Neural progenitor cell (in vitro differentiated cells): ENCODE measurements at regions not wholly inside any gene's neighbourhood (a gene's known extent, or its start where the extent isn't known, plus 50 kb on each side); places are given as distances from the start of the nearest gene placed in this dataset.

ENCODE experiments used
- DNase-seq: peaks from one replicate; pipeline ENCODE4 v3.0.0-alpha.2; 2016; ENCODE audit warnings: low spot score
- H2AFZ ChIP-seq: fragments of 200-600 bp; sonication (generic); replicated peaks from 2 replicates; pipeline ENCODE4 v1.6.1; 2016; ENCODE audit warnings: antibody characterized with exemption
- H3F3A ChIP-seq: fragments of 200-600 bp; sonication (generic); 2 replicates; pipeline ENCODE4 v1.6.1; 2016; ENCODE audit warnings: antibody characterized with exemption, low read depth
- H3K27ac ChIP-seq: fragments of 200-600 bp; sonication (generic); 2 replicates; pipeline ENCODE4 v1.5.1; 2016; ENCODE audit warnings: mild to moderate bottlenecking
- H3K27me3 ChIP-seq: fragments of 200-600 bp; sonication (generic); 2 replicates; pipeline ENCODE4 v1.6.1; 2016; ENCODE audit warnings: mild to moderate bottlenecking, moderate library complexity
- H3K36me3 ChIP-seq: fragments of 200-600 bp; sonication (generic); 2 replicates; pipeline ENCODE4 v1.5.1; 2016
- H3K4me1 ChIP-seq: fragments of 200-600 bp; sonication (generic); 2 replicates; pipeline ENCODE4 v1.6.1; 2016; ENCODE audit warnings: mixed run types
- H3K4me2 ChIP-seq: fragments of 200-600 bp; sonication (generic); 2 replicates; pipeline ENCODE4 v1.6.1; 2016
- H3K4me3 ChIP-seq: fragments of 200-600 bp; sonication (generic); 2 replicates; pipeline ENCODE4 v1.5.1; 2016
- H3K79me2 ChIP-seq: fragments of 200-600 bp; sonication (generic); 2 replicates; pipeline ENCODE4 v1.6.1; 2016; ENCODE audit warnings: low read depth
- H3K9ac ChIP-seq: fragments of 200-600 bp; sonication (generic); 2 replicates; pipeline ENCODE4 v1.6.1; 2016
- H3K9me3 ChIP-seq: fragments of 200-600 bp; sonication (generic); 2 replicates; pipeline ENCODE4 v1.5.1; 2016; ENCODE audit warnings: low read depth
- H4K20me1 ChIP-seq: fragments of 200-600 bp; sonication (generic); 2 replicates; pipeline ENCODE4 v1.6.1; 2016; ENCODE audit warnings: low read depth
- H3K27ac Mint-ChIP-seq: 3 replicates; pipeline ENCODE4 v1.8.0; 2021; ENCODE audit warnings: mixed read lengths
- H3K27me3 Mint-ChIP-seq: 2 replicates; pipeline ENCODE4 v1.8.0; 2022; ENCODE audit warnings: low read depth, mild to moderate bottlenecking, inconsistent platforms, moderate library complexity, mixed read lengths; ENCODE audit not compliant: insufficient read depth
- H3K36me3 Mint-ChIP-seq: 3 replicates; pipeline ENCODE4 v1.8.0; 2021; ENCODE audit warnings: mixed read lengths
- H3K4me1 Mint-ChIP-seq: 3 replicates; pipeline ENCODE4 v1.8.0; 2021; ENCODE audit warnings: mixed read lengths
- H3K4me3 Mint-ChIP-seq: 3 replicates; pipeline ENCODE4 v1.8.0; 2021; ENCODE audit warnings: mild to moderate bottlenecking, moderate library complexity, mixed read lengths
- H3K9me3 Mint-ChIP-seq: 3 replicates; pipeline ENCODE4 v1.8.0; 2020; ENCODE audit warnings: mixed read lengths
- CTCF ChIP-seq: fragments of 200-600 bp; sonication (generic); IDR thresholded peaks from 2 replicates; pipeline ENCODE4 v1.5.1; 2017; ENCODE audit warnings: antibody characterized with exemption, mild to moderate bottlenecking
- EZH2 ChIP-seq: fragments of 200-600 bp; sonication (generic); IDR thresholded peaks from 2 replicates; pipeline ENCODE4 v1.6.1; 2017; ENCODE audit warnings: antibody characterized with exemption, mild to moderate bottlenecking, moderate library complexity
- EZH2phosphoT487 ChIP-seq: fragments of 200-600 bp; sonication (generic); IDR thresholded peaks from 2 replicates; pipeline ENCODE4 v1.6.1; 2017; ENCODE audit warnings: antibody characterized with exemption

DNA sequence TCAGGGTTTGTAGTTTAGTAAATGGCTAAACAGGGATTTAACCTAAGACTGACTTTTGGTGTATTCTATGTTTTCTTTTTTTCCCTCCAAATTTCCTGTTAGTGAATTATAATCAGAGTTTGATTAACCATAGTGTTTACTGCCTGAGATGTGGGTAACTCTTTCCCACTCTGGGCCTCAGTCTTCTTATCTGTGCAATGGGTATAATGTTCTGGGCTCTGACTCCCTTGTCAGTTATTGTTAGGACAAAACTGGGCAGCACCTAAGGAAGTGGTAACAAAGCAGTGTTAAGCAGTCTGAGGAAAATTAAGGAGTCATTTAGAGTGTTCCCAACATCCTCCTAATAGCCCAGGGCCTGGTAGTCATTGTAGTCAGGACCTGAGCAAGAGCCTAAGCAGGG, 206.4 kb upstream of the N4BP1 start:
- no peaks in the 10 kb centered on the region for H3K36me3 Mint-ChIP-seq
- Histone ChIP-seq H3K9me3 (no peaks in the 10 kb centered on the region), H3K4me3 (no peak overlapping the region), H3K9ac (no peak overlapping the region), H3K79me2 (no peaks in the 10 kb centered on the region), H3F3A (peaks cover 10% of the 10 kb centered on the region), H4K20me1 (peaks cover 4% of the 10 kb centered on the region), H3K4me2 (no peak overlapping the region), H3K4me1 (peaks cover 9% of the 10 kb centered on the region), H2AFZ (no peak overlapping the region), H3K27ac (no peak overlapping the region), H3K27me3 (peaks cover 22% of the 10 kb centered on the region), H3K36me3 (no peaks in the 10 kb centered on the region)
- peaks cover 20% of the 10 kb centered on the region for H3K27me3 Mint-ChIP-seq
- peaks cover 9% of the 10 kb centered on the region for H3K4me1 Mint-ChIP-seq
- TF ChIP-seq CTCF (no peak), EZH2 (no peak), EZH2phosphoT487 (no peak)
- H3K4me3 Mint-ChIP-seq: no peak overlapping the region
- DNase-seq: no peak
- H3K27ac Mint-ChIP-seq: no peak overlapping the region
- peaks cover 4% of the 10 kb centered on the region for H3K9me3 Mint-ChIP-seq

DNA sequence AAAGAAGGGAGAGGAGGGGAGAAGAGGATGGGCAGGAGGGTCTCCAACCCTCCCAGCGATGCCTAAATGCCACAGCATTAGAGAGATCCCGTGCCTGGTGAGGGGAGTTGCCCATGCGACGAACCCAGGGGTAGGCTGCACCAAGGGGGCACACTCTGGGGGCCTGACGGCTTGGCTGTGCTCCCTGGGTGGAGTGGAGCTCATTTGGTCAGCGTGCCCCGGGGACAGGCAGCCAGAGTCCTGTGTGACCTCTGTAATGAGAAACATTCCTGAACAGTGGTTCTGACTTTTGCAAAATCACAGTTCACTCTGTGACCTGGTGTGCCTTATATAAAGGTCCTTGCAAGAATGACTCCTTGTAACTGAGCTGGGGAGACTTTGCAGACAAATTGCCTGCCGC, 205.0 kb upstream of the N4BP1 start:
- no peak overlapping the region for H3K9ac ChIP-seq
- Mint-ChIP-seq H3K36me3 (no peaks in the 10 kb centered on the region), H3K27ac (no peak overlapping the region), H3K27me3 (peaks cover 26% of the 10 kb centered on the region), H3K4me1 (peaks cover 11% of the 10 kb centered on the region), H3K9me3 (peaks cover 6% of the 10 kb centered on the region), H3K4me3 (no peak overlapping the region)
- TF ChIP-seq EZH2: no peak
- peaks cover 4% of the 10 kb centered on the region for H4K20me1 ChIP-seq
- no peaks in the 10 kb centered on the region for H3K36me3 ChIP-seq
- H3K4me2 ChIP-seq: no peak overlapping the region
- no peaks in the 10 kb centered on the region for H3K79me2 ChIP-seq
- H3K9me3 ChIP-seq: no peaks in the 10 kb centered on the region
- no peak for DNase-seq
- H3K27me3 ChIP-seq: peaks cover 36% of the 10 kb centered on the region
- peaks cover 16% of the 10 kb centered on the region for H3K4me1 ChIP-seq
- H3K4me3 ChIP-seq: no peak overlapping the region
- no peak overlapping the region for H3K27ac ChIP-seq
- H2AFZ ChIP-seq: no peak overlapping the region
- peaks cover 12% of the 10 kb centered on the region for H3F3A ChIP-seq

GRCh38 chr16:48813485-48813884, 203.5 kb upstream of the N4BP1 start:
- no peaks in the 10 kb centered on the region for H3K36me3 ChIP-seq
- H3K9ac ChIP-seq: no peak overlapping the region
- no peak overlapping the region for H2AFZ ChIP-seq
- no peak overlapping the region for H3K27ac ChIP-seq
- TF ChIP-seq CTCF (no peak), EZH2phosphoT487 (no peak), EZH2 (no peak)
- no peak overlapping the region for H3K4me3 ChIP-seq
- Mint-ChIP-seq H3K4me3 (no peak overlapping the region), H3K27me3 (peaks cover 33% of the 10 kb centered on the region), H3K36me3 (no peaks in the 10 kb centered on the region), H3K9me3 (peaks cover 6% of the 10 kb centered on the region), H3K4me1 (peaks cover 11% of the 10 kb centered on the region), H3K27ac (no peak overlapping the region)
- peaks cover 12% of the 10 kb centered on the region for H3F3A ChIP-seq
- peaks cover 4% of the 10 kb centered on the region for H4K20me1 ChIP-seq
- H3K4me2 ChIP-seq: no peak overlapping the region
- no peaks in the 10 kb centered on the region for H3K9me3 ChIP-seq
- peaks cover 51% of the 10 kb centered on the region for H3K27me3 ChIP-seq
- no peaks in the 10 kb centered on the region for H3K79me2 ChIP-seq
- peaks cover 16% of the 10 kb centered on the region for H3K4me1 ChIP-seq
- no peak for DNase-seq

- Histone ChIP-seq H3K27ac (no peak overlapping the region), H3K9me3 (no peaks in the 10 kb centered on the region), H3K27me3 (peaks cover 57% of the 10 kb centered on the region), H3K9ac (no peak overlapping the region), H3K4me2 (no peak overlapping the region), H4K20me1 (peaks cover 4% of the 10 kb centered on the region), H3K4me1 (peaks cover 16% of the 10 kb centered on the region), H3K4me3 (no peak overlapping the region), H2AFZ (no peak overlapping the region), H3K79me2 (no peaks in the 10 kb centered on the region), H3F3A (peaks cover 12% of the 10 kb centered on the region), H3K36me3 (no peaks in the 10 kb centered on the region)
- no peak overlapping the region for H3K4me3 Mint-ChIP-seq
- H3K27ac Mint-ChIP-seq: no peak overlapping the region
- no peaks in the 10 kb centered on the region for H3K36me3 Mint-ChIP-seq
- peaks cover 33% of the 10 kb centered on the region for H3K27me3 Mint-ChIP-seq
- H3K4me1 Mint-ChIP-seq: peaks cover 11% of the 10 kb centered on the region
- no peak for TF ChIP-seq CTCF
- TF ChIP-seq EZH2phosphoT487: no peak
- no peak for TF ChIP-seq EZH2
- no peak for DNase-seq
- H3K9me3 Mint-ChIP-seq: peaks cover 6% of the 10 kb centered on the region
Observed at GRCh38 chr16:48812856-48813255, 202.9 kb upstream of the N4BP1 start.
